HG03139 (cell line): ENCODE measurements at regions not wholly inside any gene's neighbourhood (a gene's known extent, or its start where the extent isn't known, plus 50 kb on each side); places are given as distances from the start of the nearest gene placed in this dataset.
"Not testable (repeated sequence)": the region's sequence is repeated elsewhere in the genome, so short reads cannot be mapped to it uniquely, and the experiment has no call there.

Experiments
- ATAC-seq: cut with Tn5 transposase; IDR thresholded peaks from one replicate; pipeline ENCODE4 v1.9.1; 2021; ENCODE audit not compliant: unreplicated experiment

- ATAC-seq = no peak
These were observed 1311.9 kb upstream of the NRXN1 start for GRCh38 chr2:52343706-52344266.

GRCh38 chr2:52343010-52343409 lies 1311.1 kb upstream of the NRXN1 start:
- no peak for ATAC-seq

- no peak for ATAC-seq
These were observed 1310.5 kb upstream of the NRXN1 start for GRCh38 chr2:52342458-52342857.

DNA sequence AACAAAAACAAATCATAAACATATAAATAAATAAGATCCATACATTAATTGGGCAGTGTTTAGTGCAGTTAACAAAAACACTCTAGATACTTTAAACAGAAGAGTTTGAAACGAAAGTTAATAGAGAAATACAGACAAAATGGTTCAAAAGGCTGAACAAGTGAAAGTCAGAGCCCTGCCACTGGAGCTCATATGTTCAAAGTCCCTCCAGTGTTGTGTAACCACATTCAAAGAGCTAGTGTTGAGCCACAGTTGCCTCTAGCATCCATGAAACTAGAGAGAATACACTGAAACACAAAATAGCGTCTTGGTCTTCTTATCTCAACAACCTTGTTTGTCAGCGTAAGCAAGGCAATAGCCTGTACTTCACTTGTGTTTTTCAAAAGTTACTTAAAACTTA lies 1309.8 kb upstream of the NRXN1 start:
- ATAC-seq = no peak

DNA sequence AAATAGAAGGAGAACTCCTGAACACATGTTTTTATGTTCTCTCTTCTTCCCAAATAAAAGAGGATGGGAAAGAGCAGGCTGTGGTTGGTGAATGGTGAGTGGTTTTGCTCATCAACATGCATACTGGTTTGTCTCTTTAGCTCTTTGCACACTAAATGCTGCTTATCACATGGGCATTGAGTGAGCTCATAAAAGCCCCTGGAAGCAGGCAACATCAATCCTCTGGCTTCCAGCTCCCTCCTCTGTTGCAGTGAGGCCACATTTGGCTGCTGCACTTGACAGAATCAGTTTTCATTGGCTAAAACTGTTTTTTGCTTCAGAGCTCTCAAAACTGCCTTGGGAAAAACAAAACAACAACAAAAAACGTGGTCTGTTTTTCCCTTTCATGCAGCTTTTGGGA lies 1308.2 kb upstream of the NRXN1 start:
- ATAC-seq = no peak

DNA sequence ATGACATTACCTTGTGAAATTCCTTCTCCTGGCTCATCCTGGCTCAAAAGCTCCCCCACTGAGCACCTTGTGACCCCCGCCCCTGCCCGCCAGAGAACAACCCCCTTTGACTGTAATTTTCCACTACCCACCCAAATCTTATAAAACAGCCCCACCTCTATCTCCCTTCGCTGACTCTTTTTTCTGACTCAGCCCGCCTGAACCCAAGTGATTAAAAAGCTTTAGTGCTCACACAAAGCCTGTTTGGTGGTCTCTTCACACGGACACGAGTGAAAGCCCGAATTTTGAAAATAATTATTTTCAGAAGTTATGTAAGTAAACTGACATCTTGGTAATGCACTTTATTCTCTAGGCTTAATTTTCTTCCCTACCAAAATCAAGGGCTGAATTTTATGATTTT lies 1305.9 kb upstream of the NRXN1 start:
- ATAC-seq = not testable (repeated sequence)

DNA sequence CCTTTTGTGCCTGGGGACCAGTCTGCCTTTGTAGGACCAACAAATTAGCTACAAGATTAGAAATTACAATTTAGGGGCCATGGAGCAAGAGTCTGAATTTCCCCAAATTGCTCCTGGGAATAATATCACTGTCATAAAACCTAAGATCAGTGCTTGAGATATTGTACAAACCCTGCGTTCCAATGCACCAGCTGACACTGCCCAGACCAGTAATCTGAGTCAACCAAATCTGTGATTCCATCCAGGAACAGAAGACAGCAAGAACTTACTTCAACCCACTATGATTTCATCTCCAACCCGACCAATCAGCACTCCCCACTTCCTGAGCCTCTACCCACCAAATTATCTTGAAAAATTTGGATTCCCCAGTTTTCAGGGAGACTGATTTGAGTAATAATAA lies 1305.0 kb upstream of the NRXN1 start:
- ATAC-seq = no peak

DNA sequence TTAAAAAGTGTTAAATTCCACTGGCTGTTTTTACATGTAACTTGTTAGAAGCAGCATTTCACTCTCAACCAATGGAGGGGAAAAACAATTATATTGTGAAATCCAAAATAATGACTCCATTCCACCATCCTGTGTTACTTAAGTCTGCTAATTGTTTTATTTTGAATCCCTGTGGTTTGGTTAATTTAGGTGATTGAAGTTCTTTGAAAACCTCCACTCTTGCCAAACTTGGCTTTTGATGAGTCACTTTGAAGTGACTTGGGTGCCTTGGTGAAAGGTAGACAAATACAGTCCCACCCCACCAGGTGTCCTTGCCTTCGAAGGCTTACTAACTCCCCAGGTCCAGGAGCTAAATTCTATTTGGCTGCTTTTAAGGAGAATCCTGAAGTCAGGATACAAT lies 1303.8 kb upstream of the NRXN1 start:
- ATAC-seq = no peak

GRCh38 chr2:52334185-52334584 lies 1302.3 kb upstream of the NRXN1 start:
- no peak for ATAC-seq

DNA sequence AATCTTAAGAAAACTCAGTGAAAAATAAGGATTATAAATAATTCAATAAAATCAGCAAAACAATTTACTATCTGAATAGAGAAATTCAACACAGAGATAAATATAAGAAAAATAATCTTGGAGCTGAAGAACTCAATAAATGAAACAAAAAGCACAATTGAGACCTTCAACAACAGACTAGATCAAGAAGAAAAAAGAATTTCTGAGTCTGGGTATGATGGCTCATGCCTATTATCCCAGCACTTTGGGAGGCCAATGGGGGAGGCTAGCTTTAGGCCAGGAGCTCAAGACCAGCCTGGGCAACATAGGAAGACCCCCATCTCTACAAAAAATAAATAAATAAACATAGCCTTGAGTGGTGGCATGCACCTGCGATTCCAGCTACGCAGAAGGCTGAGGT lies 1295.7 kb upstream of the NRXN1 start:
- no peak for ATAC-seq

GRCh38 chr2:52314231-52314630 lies 1282.3 kb upstream of the NRXN1 start:
- no peak for ATAC-seq

GRCh38 chr2:52312486-52312885 lies 1280.6 kb upstream of the NRXN1 start:
- ATAC-seq = no peak

DNA sequence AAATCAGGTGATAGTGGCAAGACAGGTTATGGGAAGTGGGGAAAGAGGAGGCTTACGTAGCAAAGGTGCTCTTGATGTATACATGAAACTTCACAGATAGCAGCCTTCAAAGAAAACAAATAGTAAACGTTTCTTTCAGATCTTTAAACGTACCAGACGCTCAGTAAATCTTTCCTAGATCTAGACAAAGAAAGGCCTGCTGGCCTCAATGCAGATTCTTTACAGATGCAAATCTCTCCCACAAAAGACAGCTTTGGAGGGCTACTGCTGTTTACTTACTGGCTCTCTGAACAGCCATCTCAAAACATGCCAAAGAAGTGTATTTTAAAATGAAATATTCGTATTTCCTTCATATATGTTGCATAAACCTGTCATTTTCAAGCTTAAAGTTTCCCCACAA lies 1279.9 kb upstream of the NRXN1 start:
- ATAC-seq = no peak

- ATAC-seq = no peak
These were observed 1276.2 kb upstream of the NRXN1 start for GRCh38 chr2:52308156-52308555.

DNA sequence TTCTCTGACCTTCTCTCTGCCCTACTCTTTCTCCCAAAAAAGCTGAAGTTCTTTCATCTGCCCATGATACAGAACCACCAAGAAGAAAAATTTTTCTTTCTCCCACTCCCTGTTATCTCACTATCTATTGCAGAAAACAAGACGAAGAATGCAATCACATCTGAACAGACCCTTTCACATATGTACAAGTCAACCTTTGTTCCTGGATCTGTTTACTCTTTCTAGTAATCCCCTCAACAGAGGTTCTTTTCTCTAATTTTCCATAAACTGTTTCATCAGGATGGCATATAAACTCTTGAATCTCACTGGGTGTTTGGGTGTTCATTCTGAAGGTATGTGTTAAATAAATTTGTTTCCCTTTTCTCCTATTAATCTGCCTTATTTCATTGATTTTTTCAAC lies 1262.7 kb upstream of the NRXN1 start:
- ATAC-seq = no peak

DNA sequence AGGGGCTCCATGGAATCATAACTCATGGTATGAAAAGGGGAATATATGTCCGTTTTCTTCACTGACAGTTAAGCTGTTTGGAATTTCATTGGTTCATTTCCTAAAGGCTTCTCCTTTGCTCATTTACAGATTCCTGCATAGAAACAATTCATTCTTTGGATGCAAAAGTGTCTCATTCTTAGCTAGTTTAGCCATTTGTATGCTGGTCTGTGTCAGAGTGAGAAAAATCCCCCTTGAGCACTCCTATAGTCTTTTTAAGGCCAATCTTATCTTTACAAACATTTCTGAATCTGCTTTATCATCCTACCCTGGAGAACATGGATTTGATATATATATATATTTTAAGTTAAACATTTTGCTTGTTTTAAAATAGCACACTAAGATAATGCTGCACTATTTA lies 1260.9 kb upstream of the NRXN1 start:
- ATAC-seq = no peak

DNA sequence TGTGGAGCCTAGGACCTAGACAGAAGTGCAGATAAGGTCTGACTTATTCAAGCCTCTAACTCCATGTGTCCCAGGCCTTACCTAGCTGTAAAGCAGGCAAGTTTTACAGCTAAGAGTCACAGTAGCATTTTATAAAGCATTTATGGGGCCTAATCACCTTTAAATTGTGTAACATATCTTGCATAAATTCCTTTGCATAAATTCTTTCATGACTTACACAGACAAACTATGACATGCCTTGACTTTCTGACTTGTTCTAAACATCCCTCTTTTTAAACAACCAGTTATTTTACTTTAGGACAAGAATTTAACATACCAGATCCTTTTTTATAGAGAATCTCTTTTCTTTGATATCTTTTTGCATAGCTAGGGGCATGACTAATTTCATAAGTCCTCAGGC lies 1257.8 kb upstream of the NRXN1 start:
- no peak for ATAC-seq

DNA sequence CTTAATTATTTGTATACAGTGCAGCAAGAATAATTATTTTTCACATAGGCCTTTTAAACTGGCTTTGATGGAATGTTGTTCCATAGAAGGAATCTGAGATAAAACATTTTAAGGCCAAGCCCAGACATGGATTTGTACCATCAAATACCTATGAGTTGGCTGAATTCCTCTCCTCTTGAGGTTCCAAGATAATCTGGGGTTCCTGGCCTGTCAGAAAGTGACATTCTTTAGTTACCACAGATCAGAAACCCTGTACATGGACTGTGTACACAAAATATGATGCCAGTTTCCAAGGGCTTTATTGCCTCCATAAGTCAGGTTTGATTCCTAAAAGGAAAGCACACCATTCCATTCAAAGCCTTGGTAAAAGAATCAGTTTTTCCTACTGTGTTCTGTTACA lies 1256.7 kb upstream of the NRXN1 start:
- ATAC-seq = no peak

DNA sequence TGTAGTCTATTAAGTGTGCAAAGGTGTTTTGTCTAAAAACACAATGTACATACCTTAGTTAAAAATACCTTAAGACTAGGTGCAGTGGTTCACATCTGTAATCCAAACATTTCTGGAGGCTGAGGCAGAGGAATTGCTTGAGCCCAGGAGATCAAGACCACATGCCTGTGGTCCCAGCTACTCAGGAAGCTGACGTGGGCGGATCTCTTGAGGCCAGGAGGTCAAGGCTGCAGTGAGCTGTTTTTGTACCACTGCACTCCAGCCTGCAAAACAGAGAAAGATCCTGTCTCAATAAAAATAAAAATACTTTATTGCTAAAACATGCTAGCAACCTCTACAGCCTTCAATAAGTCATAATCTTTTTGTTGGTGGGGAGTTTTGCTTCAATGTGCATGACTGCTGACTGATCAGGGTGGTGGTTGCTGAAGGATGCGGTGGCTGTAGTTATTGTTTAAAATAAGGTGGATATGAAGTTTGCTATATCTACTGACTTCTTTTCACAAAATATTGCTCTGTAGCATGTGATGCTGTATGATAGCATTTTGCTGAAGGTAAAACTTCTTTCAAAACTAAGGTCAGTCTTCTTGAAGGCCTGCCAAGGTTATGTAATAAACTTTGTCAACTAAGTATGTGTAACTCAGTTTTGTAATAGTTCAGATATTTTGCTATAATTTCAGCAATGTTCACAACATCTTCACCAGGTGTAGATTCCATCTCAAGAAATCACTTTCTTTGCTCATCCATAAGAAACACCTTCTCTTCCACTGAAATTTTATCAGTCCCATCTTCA lies 1238.0 kb upstream of the NRXN1 start:
- ATAC-seq = no peak

GRCh38 chr2:52264911-52265310 lies 1233.0 kb upstream of the NRXN1 start:
- ATAC-seq = no peak

GRCh38 chr2:52264488-52264887 lies 1232.6 kb upstream of the NRXN1 start:
- ATAC-seq = no peak

DNA sequence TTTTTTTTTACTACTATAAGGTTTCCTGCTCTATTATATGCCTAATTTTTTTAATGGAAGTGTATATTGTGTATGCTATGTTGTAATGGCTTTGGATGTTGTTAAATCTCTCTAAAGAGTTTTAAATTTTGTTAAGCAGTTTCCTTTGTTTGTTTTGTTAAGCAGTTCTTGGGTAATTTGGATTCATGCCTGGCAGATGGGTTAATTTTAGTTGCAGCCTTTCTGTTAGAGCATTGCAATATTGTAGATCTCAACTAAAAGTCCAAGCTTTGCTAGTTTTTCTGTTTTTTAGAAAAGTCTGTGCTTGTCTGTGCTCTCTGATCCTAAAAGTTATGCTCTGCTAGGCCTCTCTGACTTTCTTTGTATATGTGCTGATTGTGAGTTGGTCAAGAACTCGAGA lies 1229.0 kb upstream of the NRXN1 start:
- ATAC-seq = no peak

- ATAC-seq = not testable (repeated sequence)
These were observed 1227.0 kb upstream of the NRXN1 start for GRCh38 chr2:52258967-52259366.
